HG03039 (cell line): ENCODE measurements at regions not wholly inside any gene's neighbourhood (a gene's known extent, or its start where the extent isn't known, plus 50 kb on each side); places are given as distances from the start of the nearest gene placed in this dataset.

ENCODE experiments used
- ATAC-seq: cut with Tn5 transposase; IDR thresholded peaks from one replicate; pipeline ENCODE4 v1.9.1; 2021; ENCODE audit warnings: mild to moderate bottlenecking, moderate library complexity; ENCODE audit not compliant: unreplicated experiment

GRCh38 chr4:107115185-107115847 lies 79.2 kb upstream of the DKK2 start:
- ATAC-seq: no peak

- no peak for ATAC-seq
Measured at GRCh38 chr4:107114059-107114458, 77.9 kb upstream of the DKK2 start.

GRCh38 chr4:107098401-107098800 lies 62.3 kb upstream of the DKK2 start:
- no peak for ATAC-seq

- ATAC-seq: no peak
Measured at GRCh38 chr4:107094976-107095375, 58.9 kb upstream of the DKK2 start.

GRCh38 chr4:107094332-107094731 lies 58.2 kb upstream of the DKK2 start:
- ATAC-seq: no peak
